ENCODE measurements at regions not wholly inside any gene's neighbourhood (a gene's known extent, or its start where the extent isn't known, plus 50 kb on each side); places are given as distances from the start of the nearest gene placed in this dataset.

- Histone ChIP-seq H3K27ac (ENCODE audit: low read depth, low read length) (no peak overlapping the region), H3K36me3 (ENCODE audit: control insufficient read depth, low read length) (no peaks in the 10 kb centered on the region), H3K4me2 (ENCODE audit: low read length) (no peak overlapping the region), H4K20me1 (ENCODE audit: control insufficient read depth, insufficient read depth, low read depth, low read length) (no peaks in the 10 kb centered on the region), H3K4me1 (ENCODE audit: control insufficient read depth, low read length) (no peaks in the 10 kb centered on the region), H3K27me3 (ENCODE audit: control insufficient read depth, low read length) (no peaks in the 10 kb centered on the region), H3K79me2 (ENCODE audit: control insufficient read depth, low read length) (no peaks in the 10 kb centered on the region), H3K4me3 (ENCODE audit: low read length) (no peak overlapping the region), H3K9me2 (replicated peaks; ENCODE audit: control insufficient read depth, low read length) (no peaks in the 10 kb centered on the region), H3K9me3 (ENCODE audit: control insufficient read depth, insufficient read depth, low read length) (no peaks in the 10 kb centered on the region), H3F3A (ENCODE audit: control insufficient read depth, insufficient read depth) (no peaks in the 10 kb centered on the region)
- TF ChIP-seq CTCF (IDR thresholded peaks at IDR 0.05; ENCODE audit: low read depth, low read length, poor library complexity, severe bottlenecking) (no peak), EZH2phosphoT487 (IDR thresholded peaks at IDR 0.05; ENCODE audit: borderline replicate concordance, low read length) (no peak)
These were observed 202.5 kb upstream of the DUSP10 start for GRCh38 chr1:221944247-221944870.

GRCh38 chr1:221940631-221941030 is 198.7 kb upstream of the DUSP10 start:
- Histone ChIP-seq H3K79me2 (ENCODE audit: control insufficient read depth, low read length) (no peaks in the 10 kb centered on the region), H3K4me3 (ENCODE audit: low read length) (no peak overlapping the region), H4K20me1 (ENCODE audit: control insufficient read depth, insufficient read depth, low read depth, low read length) (no peaks in the 10 kb centered on the region), H3K36me3 (ENCODE audit: control insufficient read depth, low read length) (no peaks in the 10 kb centered on the region), H3K4me1 (ENCODE audit: control insufficient read depth, low read length) (no peaks in the 10 kb centered on the region), H3K9me2 (replicated peaks; ENCODE audit: control insufficient read depth, low read length) (no peaks in the 10 kb centered on the region), H3F3A (ENCODE audit: control insufficient read depth, insufficient read depth) (no peaks in the 10 kb centered on the region), H3K4me2 (ENCODE audit: low read length) (no peak overlapping the region), H3K9me3 (ENCODE audit: control insufficient read depth, insufficient read depth, low read length) (no peaks in the 10 kb centered on the region), H3K27ac (ENCODE audit: low read depth, low read length) (no peak overlapping the region), H3K27me3 (ENCODE audit: control insufficient read depth, low read length) (no peaks in the 10 kb centered on the region)
- TF ChIP-seq EZH2phosphoT487 (IDR thresholded peaks at IDR 0.05; ENCODE audit: borderline replicate concordance, low read length) (no peak), CTCF (IDR thresholded peaks at IDR 0.05; ENCODE audit: low read depth, low read length, poor library complexity, severe bottlenecking) (no peak)

- no peaks in the 10 kb centered on the region for H3K36me3 ChIP-seq (ENCODE audit: control insufficient read depth, low read length)
- no peaks in the 10 kb centered on the region for H3K27me3 ChIP-seq (ENCODE audit: control insufficient read depth, low read length)
- no peak for TF ChIP-seq EZH2phosphoT487 (IDR thresholded peaks at IDR 0.05; ENCODE audit: borderline replicate concordance, low read length)
- TF ChIP-seq CTCF (IDR thresholded peaks at IDR 0.05; ENCODE audit: low read depth, low read length, poor library complexity, severe bottlenecking), result no peak
- no peaks in the 10 kb centered on the region for H4K20me1 ChIP-seq (ENCODE audit: control insufficient read depth, insufficient read depth, low read depth, low read length)
- no peak overlapping the region for H3K4me3 ChIP-seq (ENCODE audit: low read length)
- H3K27ac ChIP-seq (ENCODE audit: low read depth, low read length), result no peak overlapping the region
- H3F3A ChIP-seq (ENCODE audit: control insufficient read depth, insufficient read depth), result no peaks in the 10 kb centered on the region
- no peak overlapping the region for H3K4me2 ChIP-seq (ENCODE audit: low read length)
- no peaks in the 10 kb centered on the region for H3K79me2 ChIP-seq (ENCODE audit: control insufficient read depth, low read length)
- no peaks in the 10 kb centered on the region for H3K4me1 ChIP-seq (ENCODE audit: control insufficient read depth, low read length)
- no peaks in the 10 kb centered on the region for H3K9me2 ChIP-seq (replicated peaks; ENCODE audit: control insufficient read depth, low read length)
- H3K9me3 ChIP-seq (ENCODE audit: control insufficient read depth, insufficient read depth, low read length), result no peaks in the 10 kb centered on the region
These were observed 197.7 kb upstream of the DUSP10 start for GRCh38 chr1:221939607-221940006.
